Neuronal stem cell (in vitro differentiated cells): ENCODE measurements at regions not wholly inside any gene's neighbourhood (a gene's known extent, or its start where the extent isn't known, plus 50 kb on each side); places are given as distances from the start of the nearest gene placed in this dataset.

ENCODE experiments used
- DNase-seq: peaks from one replicate; pipeline ENCODE4 v3.0.0-alpha.2; 2013; ENCODE audit warnings: low spot score
- H2AFZ ChIP-seq: one replicate; pipeline ENCODE4 v1.6.1; 2013; ENCODE audit warnings: mild to moderate bottlenecking, low read length, inconsistent platforms
- H2AK5ac ChIP-seq: 2 replicates; pipeline ENCODE4 v1.6.1; 2013; ENCODE audit warnings: low read depth, mild to moderate bottlenecking, inconsistent platforms, low read length, moderate library complexity, mixed read lengths
- H2BK120ac ChIP-seq: 2 replicates; pipeline ENCODE4 v1.6.1; 2013; ENCODE audit warnings: low read depth, mild to moderate bottlenecking, inconsistent platforms, low read length, moderate library complexity, mixed read lengths
- H2BK12ac ChIP-seq: one replicate; pipeline ENCODE4 v1.6.1; 2013; ENCODE audit warnings: low read length, inconsistent platforms
- H2BK15ac ChIP-seq: 2 replicates; pipeline ENCODE4 v1.6.1; 2013; ENCODE audit warnings: mild to moderate bottlenecking, low read length, inconsistent platforms, mixed read lengths
- H2BK5ac ChIP-seq: one replicate; pipeline ENCODE4 v1.6.1; 2013; ENCODE audit warnings: inconsistent platforms, mild to moderate bottlenecking, low read length, moderate library complexity
- H3K14ac ChIP-seq: one replicate; pipeline ENCODE4 v1.6.1; 2013; ENCODE audit warnings: low read length, inconsistent platforms
- H3K18ac ChIP-seq: 2 replicates; pipeline ENCODE4 v1.6.1; 2013; ENCODE audit warnings: low read length, inconsistent platforms
- H3K23ac ChIP-seq: 2 replicates; pipeline ENCODE4 v1.6.1; 2013; ENCODE audit warnings: low read depth, mild to moderate bottlenecking, mixed read lengths, low read length, inconsistent platforms; ENCODE audit not compliant: poor library complexity
- H3K27ac ChIP-seq: replicated peaks from 3 replicates; pipeline ENCODE4 v1.5.1; 2013; ENCODE audit warnings: low read length, inconsistent platforms
- H3K27me3 ChIP-seq, 3 experiments: 2 replicates each; pipeline ENCODE4 v1.6.1; 2013; ENCODE audit warnings: low read length in 3 of 3, mild to moderate bottlenecking in 2 of 3, inconsistent platforms in 1 of 3, low read depth in 1 of 3, mixed read lengths in 1 of 3, moderate library complexity in 1 of 3; ENCODE audit not compliant: control insufficient read depth in 3 of 3, insufficient read depth in 3 of 3
- H3K36me3 ChIP-seq, 2 donors: replicated peaks in 1 of 2; 2 replicates each; pipeline ENCODE4 v1.6.1; 2013; ENCODE audit warnings: low read length in 2 of 2; ENCODE audit not compliant: control insufficient read depth in 2 of 2, insufficient read depth in 2 of 2
- H3K4ac ChIP-seq: 2 replicates; pipeline ENCODE4 v1.6.1; 2013; ENCODE audit warnings: inconsistent platforms, mild to moderate bottlenecking, low read length, moderate library complexity
- H3K4me1 ChIP-seq, 2 donors: 1 replicate in 1 of 2; 2 replicates in 1 of 2; pipeline ENCODE4 v1.6.1; 2013; ENCODE audit warnings: low read length in 2 of 2, low read depth in 1 of 2; ENCODE audit not compliant: control insufficient read depth in 2 of 2, insufficient read depth in 1 of 2
- H3K4me2 ChIP-seq: one replicate; pipeline ENCODE4 v1.6.1; 2013; ENCODE audit warnings: mild to moderate bottlenecking, low read length, inconsistent platforms; ENCODE audit not compliant: insufficient read depth, poor library complexity, severe bottlenecking
- H3K4me3 ChIP-seq, 2 donors: 2 replicates each; pipeline ENCODE4 v1.5.1; 2013; ENCODE audit warnings: low read length in 2 of 2, mild to moderate bottlenecking in 2 of 2, inconsistent platforms in 1 of 2, moderate library complexity in 1 of 2
- H3K79me1 ChIP-seq: one replicate; pipeline ENCODE4 v1.6.1; 2013; ENCODE audit warnings: low read depth, mild to moderate bottlenecking, inconsistent platforms, low read length, moderate library complexity
- H3K9ac ChIP-seq: one replicate; pipeline ENCODE4 v1.6.1; 2013; ENCODE audit warnings: mild to moderate bottlenecking, low read depth, low read length, inconsistent platforms; ENCODE audit not compliant: poor library complexity
- H3K9me3 ChIP-seq, 2 donors: replicated peaks in 1 of 2; 2 replicates each; pipeline versions ENCODE3 to v1.6.1; 2013; ENCODE audit warnings: low read length in 2 of 2, mild to moderate bottlenecking in 2 of 2, inconsistent platforms in 1 of 2, low read depth in 1 of 2, mixed read lengths in 1 of 2, moderate library complexity in 1 of 2; ENCODE audit not compliant: control insufficient read depth in 2 of 2, insufficient read depth in 1 of 2
- H4K8ac ChIP-seq: one replicate; pipeline ENCODE4 v1.6.1; 2013; ENCODE audit warnings: low read depth, mild to moderate bottlenecking, inconsistent platforms, low read length, moderate library complexity
- H4K91ac ChIP-seq: one replicate; pipeline ENCODE4 v1.6.1; 2013; ENCODE audit warnings: low read length, low read depth, mild to moderate bottlenecking, inconsistent platforms; ENCODE audit not compliant: poor library complexity
- WGBS, 2 donors: extraction: QIAGEN DNeasy Blood & Tissue Kit; methylation state at CpG; one replicate each; pipeline ENCODE4 v1.1.7; 2013; ENCODE audit warnings: missing lambda C conversion rate in 2 of 2, mixed read lengths in 1 of 2; ENCODE audit not compliant: insufficient read length in 2 of 2, insufficient replicate concordance in 1 of 2; ENCODE audit errors: extremely low coverage in 2 of 2; 5-methylcytosine and 5-hydroxymethylcytosine counted together

GRCh38 chr12:46124132-46124847 is 133.9 kb upstream of the SCAF11 start:
- Histone ChIP-seq H3K79me1 (no peaks in the 10 kb centered on the region), H3K9ac (no peak overlapping the region), H3K4me3 (no peak overlapping the region), H3K4me1 (no peaks in the 10 kb centered on the region), H2AFZ (no peak overlapping the region), H2AK5ac (no peak overlapping the region), H2BK15ac (no peak overlapping the region), H2BK5ac (no peak overlapping the region), H3K4ac (no peak overlapping the region), H3K14ac (no peak overlapping the region), H4K8ac (no peak overlapping the region), H3K23ac (no peak overlapping the region), H3K18ac (no peak overlapping the region), H3K27ac (no peak overlapping the region), H3K27me3 (peaks cover 0 to 23% (median 0%) of the 10 kb centered on the region in 3 experiments), H3K36me3 (no peaks in the 10 kb centered on the region), H2BK120ac (no peak overlapping the region), H4K91ac (no peak overlapping the region), H2BK12ac (no peak overlapping the region), H3K4me2 (no peak overlapping the region), H3K9me3 (no peaks in the 10 kb centered on the region)
- WGBS, 2 donors, result no CpG with 5 or more reads among the region's 5 CpGs
- no peak for DNase-seq

- DNase-seq, result no peak
- Histone ChIP-seq H3K9me3 (peaks cover 0 to 3% of the 10 kb centered on the region in 2 donors), H3K36me3 (no peaks in the 10 kb centered on the region), H3K27ac (no peak overlapping the region), H2BK120ac (no peak overlapping the region), H3K4me1 (peaks cover 0 to 3% of the 10 kb centered on the region in 2 donors), H3K4me2 (no peak overlapping the region), H3K4me3 (no peak overlapping the region), H3K14ac (no peak overlapping the region), H2AK5ac (no peak overlapping the region), H4K91ac (no peak overlapping the region), H3K23ac (no peak overlapping the region), H3K4ac (no peak overlapping the region), H2BK15ac (no peak overlapping the region), H3K79me1 (no peaks in the 10 kb centered on the region), H2BK5ac (no peak overlapping the region), H3K18ac (no peak overlapping the region), H2BK12ac (no peak overlapping the region), H3K9ac (no peak overlapping the region), H4K8ac (no peak overlapping the region), H3K27me3 (no peaks in the 10 kb centered on the region), H2AFZ (no peak overlapping the region)
Measured at GRCh38 chr12:46112364-46112763, 122.0 kb upstream of the SCAF11 start.

DNA sequence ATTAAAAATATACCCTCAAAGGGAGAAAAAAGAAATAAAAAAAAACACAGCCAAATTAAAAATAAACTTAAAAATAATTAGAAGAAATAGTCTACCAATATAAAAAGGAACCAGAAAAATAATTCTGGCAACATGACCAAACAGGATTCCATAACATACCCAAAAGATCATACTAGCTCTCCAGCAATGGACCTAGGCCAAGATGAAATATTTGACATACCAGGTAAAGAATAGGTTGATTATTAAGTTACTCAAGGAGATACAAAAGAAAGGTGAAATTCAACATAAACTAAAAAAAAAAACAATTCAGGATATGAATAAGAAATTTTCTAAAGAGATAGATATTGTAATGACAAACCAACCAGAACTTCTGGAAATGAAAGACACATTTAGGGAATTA is 121.3 kb upstream of the SCAF11 start:
- H3K18ac ChIP-seq, result no peak overlapping the region
- H3K27me3 ChIP-seq, result no peaks in the 10 kb centered on the region
- H2AFZ ChIP-seq, result no peak overlapping the region
- no peak overlapping the region for H2BK12ac ChIP-seq
- no peak overlapping the region for H4K8ac ChIP-seq
- H3K9me3 ChIP-seq, result peaks cover 0 to 3% of the 10 kb centered on the region in 2 donors
- no peaks in the 10 kb centered on the region for H3K79me1 ChIP-seq
- no peak overlapping the region for H3K4ac ChIP-seq
- H2AK5ac ChIP-seq, result no peak overlapping the region
- no peak overlapping the region for H2BK15ac ChIP-seq
- no peak for DNase-seq
- no peaks in the 10 kb centered on the region for H3K36me3 ChIP-seq
- H3K27ac ChIP-seq, result no peak overlapping the region
- H3K4me3 ChIP-seq, result no peak overlapping the region
- H3K4me1 ChIP-seq, result peaks cover 0 to 3% of the 10 kb centered on the region in 2 donors
- H4K91ac ChIP-seq, result no peak overlapping the region
- H2BK120ac ChIP-seq, result no peak overlapping the region
- H3K14ac ChIP-seq, result no peak overlapping the region
- no peak overlapping the region for H3K4me2 ChIP-seq
- H3K23ac ChIP-seq, result no peak overlapping the region
- no peak overlapping the region for H3K9ac ChIP-seq
- H2BK5ac ChIP-seq, result no peak overlapping the region

DNA sequence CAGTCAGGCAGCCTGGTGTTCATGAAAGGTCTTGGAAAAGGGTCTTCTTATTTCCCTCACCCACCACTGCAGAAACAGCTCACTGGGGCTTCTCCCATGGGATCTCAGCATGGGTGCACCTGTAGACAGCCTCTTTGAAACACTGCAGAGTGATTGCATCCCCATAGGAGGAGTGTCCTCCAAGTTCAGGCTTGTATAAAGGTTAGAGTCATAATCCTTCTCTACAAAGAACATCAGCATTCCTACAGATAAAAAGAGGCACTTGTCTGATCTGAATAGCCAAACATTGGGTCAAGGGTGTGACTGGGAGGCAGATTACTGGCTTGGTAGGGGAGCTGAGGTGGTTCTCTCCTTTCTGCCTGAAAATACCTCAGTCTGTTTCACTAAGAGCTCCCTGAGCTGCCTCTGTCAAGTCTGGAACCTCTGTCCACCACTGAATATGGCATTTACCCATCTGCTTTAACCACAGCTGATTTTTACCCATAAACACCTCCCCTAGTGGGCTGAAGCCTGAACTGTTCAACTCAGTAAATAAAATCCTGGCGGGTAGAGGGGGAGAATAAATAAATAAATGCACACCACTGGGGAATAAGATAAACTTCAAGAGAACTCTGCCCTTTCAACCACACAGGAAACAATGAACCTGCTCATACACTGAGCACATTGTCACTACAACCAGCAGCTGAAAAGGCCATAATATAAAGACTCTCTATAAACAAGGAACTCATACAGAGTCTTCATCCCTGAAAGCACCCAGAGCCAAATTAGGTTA is 120.7 kb upstream of the SCAF11 start:
- Histone ChIP-seq H3K14ac (no peak overlapping the region), H3K9ac (no peak overlapping the region), H3K4ac (no peak overlapping the region), H2BK120ac (no peak overlapping the region), H2AK5ac (no peak overlapping the region), H4K91ac (no peak overlapping the region), H2BK12ac (no peak overlapping the region), H3K18ac (no peak overlapping the region), H3K36me3 (no peaks in the 10 kb centered on the region), H3K4me1 (peaks cover 0 to 3% of the 10 kb centered on the region in 2 donors), H3K4me2 (no peak overlapping the region), H3K4me3 (no peak overlapping the region), H3K27me3 (no peaks in the 10 kb centered on the region), H4K8ac (no peak overlapping the region), H2BK15ac (no peak overlapping the region), H3K79me1 (no peaks in the 10 kb centered on the region), H3K27ac (no peak overlapping the region), H3K9me3 (peaks cover 0 to 3% of the 10 kb centered on the region in 2 donors), H2AFZ (no peak overlapping the region), H2BK5ac (no peak overlapping the region), H3K23ac (no peak overlapping the region)
- no peak for DNase-seq
- no CpG with 5 or more reads among the region's 1 CpG for WGBS, 2 donors
